SKM-1 treated with dmso at 0.1 percent for 144 hours (cell line): ENCODE measurements at regions not wholly inside any gene's neighbourhood (a gene's known extent, or its start where the extent isn't known, plus 50 kb on each side); places are given as distances from the start of the nearest gene placed in this dataset.

Experiments
- DNase-seq: peaks from one replicate; lab custom pipeline; 2025; ENCODE audit not compliant: unreplicated experiment; lab: John Stamatoyannopoulos, UW

GRCh38 chr2:226622484-226622883, 177.1 kb downstream of the IRS1 start:
- DNase-seq, result no peak

- no peak for DNase-seq
Measured at GRCh38 chr2:226620176-226620575, 179.4 kb downstream of the IRS1 start.

- DNase-seq, result no peak
Measured at GRCh38 chr2:226619707-226620106, 179.9 kb downstream of the IRS1 start.

GRCh38 chr2:226618875-226619605, 180.6 kb downstream of the IRS1 start:
- no peak for DNase-seq

- no peak for DNase-seq
Measured at GRCh38 chr2:226618544-226618874, 181.1 kb downstream of the IRS1 start.

- no peak for DNase-seq
Measured at GRCh38 chr2:226615891-226616290, 183.7 kb downstream of the IRS1 start.

GRCh38 chr2:226611944-226612318, 187.7 kb downstream of the IRS1 start:
- DNase-seq, result no peak

- DNase-seq, result no peak
Measured at GRCh38 chr2:226611196-226611943, 188.2 kb downstream of the IRS1 start.

- no peak for DNase-seq
Measured at GRCh38 chr2:226609366-226609765, 190.3 kb downstream of the IRS1 start.

GRCh38 chr2:226608451-226608850, 191.2 kb downstream of the IRS1 start:
- DNase-seq, result no peak

- DNase-seq, result no peak
Measured at GRCh38 chr2:226607379-226607778, 192.2 kb downstream of the IRS1 start.

- no peak for DNase-seq
Measured at GRCh38 chr2:226605642-226606041, 194.0 kb downstream of the IRS1 start.

GRCh38 chr2:226603606-226604005, 196.0 kb downstream of the IRS1 start:
- DNase-seq, result no peak

- no peak for DNase-seq
Measured at GRCh38 chr2:226601881-226602662, 197.5 kb downstream of the IRS1 start.

- DNase-seq, result no peak
Measured at GRCh38 chr2:226600802-226601201, 198.8 kb downstream of the IRS1 start.

- DNase-seq, result no peak
Measured at GRCh38 chr2:226600184-226600583, 199.4 kb downstream of the IRS1 start.

- no peak for DNase-seq
Measured at GRCh38 chr2:226589043-226589442, 210.6 kb downstream of the IRS1 start.

GRCh38 chr2:226585130-226585561, 214.5 kb downstream of the IRS1 start:
- DNase-seq, result no peak

- DNase-seq, result no peak
Measured at GRCh38 chr2:226584518-226585055, 215.0 kb downstream of the IRS1 start.

- DNase-seq, result no peak
Measured at GRCh38 chr2:226583715-226584114, 215.9 kb downstream of the IRS1 start.

- no peak for DNase-seq
Measured at GRCh38 chr2:226581661-226582060, 218.0 kb downstream of the IRS1 start.

- DNase-seq, result no peak
Measured at GRCh38 chr2:226581004-226581403, 218.6 kb downstream of the IRS1 start.
